Superior temporal gyrus (tissue), 1 donor: ENCODE measurements at regions not wholly inside any gene's neighbourhood (a gene's known extent, or its start where the extent isn't known, plus 50 kb on each side); places are given as distances from the start of the nearest gene placed in this dataset.

Source experiments
- DNase-seq: peaks from one replicate; pipeline ENCODE4 v3.0.0-alpha.2; 2016; ENCODE audit errors: extremely low spot score

GRCh38 chr6:164121527-164121926 lies 707.0 kb downstream of the QKI start:
- no peak for DNase-seq

GRCh38 chr6:164114651-164115050 lies 700.1 kb downstream of the QKI start:
- no peak for DNase-seq

GRCh38 chr6:164114051-164114450 lies 699.5 kb downstream of the QKI start:
- DNase-seq: no peak

- no peak for DNase-seq
These were observed 699.1 kb downstream of the QKI start for GRCh38 chr6:164113637-164114036.

- no peak for DNase-seq
These were observed 695.2 kb downstream of the QKI start for GRCh38 chr6:164109770-164110140.

GRCh38 chr6:164108869-164109769 lies 694.6 kb downstream of the QKI start:
- DNase-seq: no peak

GRCh38 chr6:164108092-164108491 lies 693.6 kb downstream of the QKI start:
- no peak for DNase-seq

- no peak for DNase-seq
These were observed 692.9 kb downstream of the QKI start for GRCh38 chr6:164107297-164107995.

- peak; percentile 64 for DNase-seq
These were observed 691.8 kb downstream of the QKI start for GRCh38 chr6:164106345-164106769.

- DNase-seq: no peak
These were observed 691.2 kb downstream of the QKI start for GRCh38 chr6:164105705-164106104.

- no peak for DNase-seq
These were observed 689.9 kb downstream of the QKI start for GRCh38 chr6:164104432-164104831.

- DNase-seq: no peak
These were observed 688.2 kb downstream of the QKI start for GRCh38 chr6:164102693-164103092.

- no peak for DNase-seq
These were observed 687.3 kb downstream of the QKI start for GRCh38 chr6:164101859-164102258.

- DNase-seq: no peak
These were observed 684.8 kb downstream of the QKI start for GRCh38 chr6:164099269-164099865.

GRCh38 chr6:164098857-164099267 lies 684.3 kb downstream of the QKI start:
- DNase-seq: no peak

GRCh38 chr6:164097551-164098398 lies 683.3 kb downstream of the QKI start:
- no peak for DNase-seq

- DNase-seq: no peak
These were observed 682.5 kb downstream of the QKI start for GRCh38 chr6:164097056-164097455.

- no peak for DNase-seq
These were observed 680.5 kb downstream of the QKI start for GRCh38 chr6:164095056-164095455.

GRCh38 chr6:164087870-164088269 lies 673.4 kb downstream of the QKI start:
- no peak for DNase-seq

GRCh38 chr6:164087211-164087610 lies 672.7 kb downstream of the QKI start:
- DNase-seq: no peak

- no peak for DNase-seq
These were observed 671.8 kb downstream of the QKI start for GRCh38 chr6:164086076-164086887.
